Neural cell (in vitro differentiated cells): ENCODE measurements at regions not wholly inside any gene's neighbourhood (a gene's known extent, or its start where the extent isn't known, plus 50 kb on each side); places are given as distances from the start of the nearest gene placed in this dataset.

Experiments
- CTCF ChIP-seq: fragments of 450-650 bp; IDR thresholded peaks from 2 replicates; pipeline ENCODE4 v1.5.1; 2014; ENCODE audit warnings: antibody characterized with exemption, mild to moderate bottlenecking, moderate library complexity; ENCODE audit not compliant: poor library complexity, severe bottlenecking
- MXI1 ChIP-seq: fragments of 450-650 bp; conservative IDR thresholded peaks from 2 replicates; pipeline ENCODE4 v1.6.1; 2014; ENCODE audit warnings: antibody characterized with exemption, mild to moderate bottlenecking; ENCODE audit not compliant: poor library complexity, severe bottlenecking
- POLR2AphosphoS5 ChIP-seq: IDR thresholded peaks from 2 replicates; pipeline ENCODE4 v1.6.1; 2012
- REST ChIP-seq: IDR thresholded peaks from 2 replicates; pipeline ENCODE4 v1.6.1; 2012; ENCODE audit warnings: borderline replicate concordance
- TAF1 ChIP-seq: IDR thresholded peaks from 2 replicates; pipeline ENCODE4 v1.6.1; 2012; ENCODE audit warnings: low read depth

GRCh38 chrX:16488959-16489358, 161.0 kb upstream of the S100G start:
- TF ChIP-seq CTCF (no peak), POLR2AphosphoS5 (no peak), MXI1 (no peak), TAF1 (no peak), REST (no peak)
